ENCODE measurements at regions not wholly inside any gene's neighbourhood (a gene's known extent, or its start where the extent isn't known, plus 50 kb on each side); places are given as distances from the start of the nearest gene placed in this dataset.

DNA sequence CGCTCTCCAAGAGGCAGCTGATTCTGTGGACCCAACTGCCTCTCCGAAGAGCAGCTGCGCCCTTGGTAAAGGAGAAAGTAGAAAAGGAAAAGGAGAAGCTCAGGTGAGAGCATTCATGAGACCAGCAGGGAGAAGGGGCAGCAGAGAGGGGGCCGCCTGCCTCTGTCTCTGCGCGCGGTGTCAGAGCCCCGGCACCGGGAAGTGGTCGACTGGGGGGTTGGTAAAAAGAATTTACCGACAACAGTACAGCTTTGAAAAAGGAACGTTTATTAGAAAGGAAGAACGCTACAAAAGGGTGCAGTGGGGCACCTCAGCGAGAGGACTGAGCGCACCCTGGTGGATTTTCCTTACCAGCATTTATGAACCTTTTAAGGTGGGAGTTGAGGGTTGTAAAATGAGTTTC, 61.9 kb downstream of the GPR6 start:
- TF ChIP-seq, protein P1, sequence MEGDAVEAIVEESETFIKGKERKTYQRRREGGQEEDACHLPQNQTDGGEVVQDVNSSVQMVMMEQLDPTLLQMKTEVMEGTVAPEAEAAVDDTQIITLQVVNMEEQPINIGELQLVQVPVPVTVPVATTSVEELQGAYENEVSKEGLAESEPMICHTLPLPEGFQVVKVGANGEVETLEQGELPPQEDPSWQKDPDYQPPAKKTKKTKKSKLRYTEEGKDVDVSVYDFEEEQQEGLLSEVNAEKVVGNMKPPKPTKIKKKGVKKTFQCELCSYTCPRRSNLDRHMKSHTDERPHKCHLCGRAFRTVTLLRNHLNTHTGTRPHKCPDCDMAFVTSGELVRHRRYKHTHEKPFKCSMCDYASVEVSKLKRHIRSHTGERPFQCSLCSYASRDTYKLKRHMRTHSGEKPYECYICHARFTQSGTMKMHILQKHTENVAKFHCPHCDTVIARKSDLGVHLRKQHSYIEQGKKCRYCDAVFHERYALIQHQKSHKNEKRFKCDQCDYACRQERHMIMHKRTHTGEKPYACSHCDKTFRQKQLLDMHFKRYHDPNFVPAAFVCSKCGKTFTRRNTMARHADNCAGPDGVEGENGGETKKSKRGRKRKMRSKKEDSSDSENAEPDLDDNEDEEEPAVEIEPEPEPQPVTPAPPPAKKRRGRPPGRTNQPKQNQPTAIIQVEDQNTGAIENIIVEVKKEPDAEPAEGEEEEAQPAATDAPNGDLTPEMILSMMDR (IDR thresholded peaks at IDR 0.05), result no peak
- TF ChIP-seq POLR2A (IDR thresholded peaks at IDR 0.05), result no peak

All from lower leg skin (tissue), 3 donors.